HCT116 (cell line): ENCODE measurements at regions not wholly inside any gene's neighbourhood (a gene's known extent, or its start where the extent isn't known, plus 50 kb on each side); places are given as distances from the start of the nearest gene placed in this dataset.
"Not testable (repeated sequence)": the region's sequence is repeated elsewhere in the genome, so short reads cannot be mapped to it uniquely, and the experiment has no call there.

Source experiments
- ATAC-seq: fragments of 200-7000 bp; cut with Tn5 transposase; 2 replicates; pipeline ENCODE4 v1.9.1; 2020; ENCODE audit warnings: mild to moderate bottlenecking, moderate library complexity
- BruUV-seq: library from RNA; stranded (reverse); fragments of 400-500 nt; replicated peaks from 2 replicates; lab custom pipeline; 2021; lab: Mats Ljungman, UMichigan
- CTCF ChIA-PET: fragments of 300-600 bp; sonication (Branson Sonifier 250); formaldehyde crosslinking; loops from one replicate; lab custom pipeline; 2021; ENCODE audit warnings: antibody characterized with exemption; lab: Charles Lee
- POLR2A ChIA-PET: fragments of 300-600, 350-600 bp; sonication (Branson Sonifier 250); formaldehyde crosslinking; loops from one replicate; lab custom pipeline; 2021; ENCODE audit warnings: antibody characterized with exemption; lab: Charles Lee
- RAD21 ChIA-PET, 2 experiments: fragments of 300-600 bp; sonication (Branson Sonifier 250); formaldehyde crosslinking; loops; one replicate each; lab custom pipeline; 2023; ENCODE audit warnings: low total read pairs in 2 of 2; ENCODE audit not compliant: uncharacterized antibody in 2 of 2, unreplicated experiment in 2 of 2, low non-redundant PET in 1 of 2; lab: Charles Lee
- DNase-seq: peaks from one replicate; pipeline ENCODE4 v3.0.0-alpha.2; 2010; ENCODE audit warnings: low read depth, low spot score
- H2AFZ ChIP-seq: fragments of 200-600 bp; shearing (Covaris generic), sonication (generic); 2 replicates; pipeline ENCODE4 v1.6.1; 2017; ENCODE audit warnings: low read depth, mixed run types, mixed read lengths, antibody characterized with exemption, low read length; ENCODE audit not compliant: poor library complexity, severe bottlenecking
- H3K27ac ChIP-seq: 2 replicates; pipeline ENCODE4 v1.5.1; 2012; ENCODE audit warnings: low read depth, low read length
- H3K27me3 ChIP-seq: fragments of 200-600 bp; sonication (generic); 2 replicates; pipeline ENCODE4 v1.6.1; 2016; ENCODE audit warnings: mixed run types, low read length, mixed read lengths; ENCODE audit not compliant: insufficient read depth
- H3K36me3 ChIP-seq, 2 experiments: fragments of 200-500 bp in 1 of 2; fragments of 200-600 bp in 1 of 2; sonication (Bioruptor generic) in 1 of 2; sonication (generic) in 1 of 2; 2 replicates each; pipeline versions ENCODE4 v1.5.1 to v1.6.1; 2014 to 2016; ENCODE audit warnings: low read length in 2 of 2, inconsistent platforms in 1 of 2, mixed read lengths in 1 of 2, mixed run types in 1 of 2; ENCODE audit not compliant: insufficient read depth in 2 of 2, control insufficient read depth in 1 of 2
- H3K4me1 ChIP-seq, 2 experiments: fragments of 200-600 bp in 1 of 2; sonication (generic) in 1 of 2; 2 replicates each; pipeline versions ENCODE4 v1.5.1 to v1.6.1; 2012 to 2017; ENCODE audit warnings: low read length in 2 of 2, inconsistent platforms in 1 of 2, mild to moderate bottlenecking in 1 of 2, mixed read lengths in 1 of 2, mixed run types in 1 of 2, moderate library complexity in 1 of 2; ENCODE audit not compliant: insufficient read depth in 2 of 2, control insufficient read depth in 1 of 2
- H3K4me2 ChIP-seq: fragments of 200-600 bp; sonication (generic); 2 replicates; pipeline ENCODE4 v1.6.1; 2017; ENCODE audit warnings: mixed run types, low read length, mixed read lengths
- H3K4me3 ChIP-seq, 2 experiments: fragments of 200-600 bp in 1 of 2; sonication (generic) in 1 of 2; replicated peaks in 1 of 2; 2 replicates each; pipeline ENCODE4 v1.5.1; 2011 to 2016; ENCODE audit warnings: low read length in 2 of 2, control low read depth in 1 of 2, low read depth in 1 of 2, mild to moderate bottlenecking in 1 of 2, mixed read lengths in 1 of 2, mixed run types in 1 of 2
- H3K79me2 ChIP-seq: fragments of 200-600 bp; sonication (generic); 2 replicates; pipeline ENCODE4 v1.6.1; 2017; ENCODE audit warnings: mild to moderate bottlenecking, mixed run types, low read length, moderate library complexity, mixed read lengths; ENCODE audit not compliant: insufficient read depth
- H3K9ac ChIP-seq: fragments of 200-600 bp; sonication (generic); 2 replicates; pipeline ENCODE4 v1.6.1; 2016; ENCODE audit warnings: low read length, mixed read lengths
- H3K9me2 ChIP-seq: fragments of 200-600 bp; sonication (generic), shearing (Covaris generic); 2 replicates; pipeline ENCODE4 v1.6.1; 2017; ENCODE audit warnings: mixed run types, mild to moderate bottlenecking, moderate library complexity; ENCODE audit not compliant: insufficient read depth
- H3K9me3 ChIP-seq, 2 experiments: fragments of 200-500 bp in 1 of 2; fragments of 200-600 bp in 1 of 2; sonication (Bioruptor generic) in 1 of 2; sonication (generic) in 1 of 2; 2 replicates each; pipeline ENCODE4 v1.6.1; 2014 to 2017; ENCODE audit warnings: low read length in 2 of 2, mixed read lengths in 2 of 2, inconsistent platforms in 1 of 2, low read depth in 1 of 2, mild to moderate bottlenecking in 1 of 2, mixed run types in 1 of 2, moderate library complexity in 1 of 2; ENCODE audit not compliant: control insufficient read depth in 1 of 2, insufficient read depth in 1 of 2
- H4K20me1 ChIP-seq: fragments of 200-600 bp; sonication (generic), shearing (Covaris generic); 2 replicates; pipeline ENCODE4 v1.6.1; 2017; ENCODE audit warnings: mixed run types, mild to moderate bottlenecking, moderate library complexity; ENCODE audit not compliant: insufficient read depth
- intact Hi-C: fragments of 100-400 bp; cut with micrococcal nuclease; formaldehyde crosslinking; loops from 2 replicates; pipeline ENCODE4 v1.10.0; 2022

- H3K9ac ChIP-seq, POLR2A ChIA-PET, H3K9me3 ChIP-seq, H3K36me3 ChIP-seq, H3K27ac ChIP-seq, BruUV-seq, DNase-seq, H3K4me2 ChIP-seq, intact Hi-C loops, CTCF ChIA-PET, H3K79me2 ChIP-seq, RAD21 ChIA-PET, H3K27me3 ChIP-seq, H3K4me3 ChIP-seq, H3K4me1 ChIP-seq, ATAC-seq, H2AFZ ChIP-seq, H4K20me1 ChIP-seq, H3K9me2 ChIP-seq: not testable (repeated sequence)
Measured at GRCh38 chr16:18192389-18192788, 144.1 kb downstream of the NPIPA8 start.

- H3K79me2 ChIP-seq, DNase-seq, H4K20me1 ChIP-seq, POLR2A ChIA-PET, H3K9me2 ChIP-seq, H2AFZ ChIP-seq, BruUV-seq, H3K9me3 ChIP-seq, H3K4me1 ChIP-seq, H3K27ac ChIP-seq, H3K4me2 ChIP-seq, H3K36me3 ChIP-seq, RAD21 ChIA-PET, H3K4me3 ChIP-seq, ATAC-seq, H3K9ac ChIP-seq, CTCF ChIA-PET, H3K27me3 ChIP-seq, intact Hi-C loops: not testable (repeated sequence)
Measured at GRCh38 chr16:18190179-18190578, 146.4 kb downstream of the NPIPA8 start.

- H3K79me2 ChIP-seq, CTCF ChIA-PET, H2AFZ ChIP-seq, H3K9me3 ChIP-seq, H3K4me3 ChIP-seq, intact Hi-C loops, H3K36me3 ChIP-seq, BruUV-seq, ATAC-seq, H3K4me1 ChIP-seq, RAD21 ChIA-PET, H3K27ac ChIP-seq, H4K20me1 ChIP-seq, H3K9ac ChIP-seq, POLR2A ChIA-PET, DNase-seq, H3K9me2 ChIP-seq, H3K27me3 ChIP-seq, H3K4me2 ChIP-seq: not testable (repeated sequence)
Measured at GRCh38 chr16:18184755-18185154, 151.8 kb downstream of the NPIPA8 start.

DNA sequence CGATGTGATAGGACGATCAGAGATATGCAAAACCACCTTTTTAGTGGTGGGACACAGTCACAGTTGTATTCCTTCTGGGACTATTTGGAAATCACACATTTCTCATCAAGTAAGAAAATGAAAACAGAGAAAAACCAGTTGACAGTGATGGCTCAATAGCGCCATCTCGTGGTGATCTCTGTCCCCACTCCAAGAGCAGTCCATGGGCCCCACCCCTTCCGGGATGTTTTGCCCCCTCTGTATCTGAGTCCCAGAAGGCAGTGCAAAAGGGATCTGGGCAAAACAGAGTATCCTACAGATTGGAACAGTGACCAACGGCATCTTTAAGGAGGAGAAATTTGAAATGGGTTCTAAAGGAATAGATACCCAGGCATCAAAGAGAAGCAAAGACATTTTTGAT, 155.5 kb downstream of the NPIPA8 start:
- H3K79me2 ChIP-seq, RAD21 ChIA-PET, H3K27ac ChIP-seq, CTCF ChIA-PET, intact Hi-C loops, DNase-seq, BruUV-seq, H2AFZ ChIP-seq, H3K4me2 ChIP-seq, H3K9me2 ChIP-seq, H3K9ac ChIP-seq, POLR2A ChIA-PET, H3K4me1 ChIP-seq, H3K36me3 ChIP-seq, H4K20me1 ChIP-seq, H3K4me3 ChIP-seq, H3K27me3 ChIP-seq, H3K9me3 ChIP-seq: not testable (repeated sequence)
- peak; percentile 100 for ATAC-seq
